Activated naive CD8-positive, alpha-beta T cell (primary cell): ENCODE measurements at regions not wholly inside any gene's neighbourhood (a gene's known extent, or its start where the extent isn't known, plus 50 kb on each side); places are given as distances from the start of the nearest gene placed in this dataset.
"Not testable (repeated sequence)": the region's sequence is repeated elsewhere in the genome, so short reads cannot be mapped to it uniquely, and the experiment has no call there.

Source experiments
- H3K27ac Mint-ChIP-seq: one replicate; pipeline ENCODE4 v1.8.0; 2021; ENCODE audit warnings: mixed read lengths
- H3K27me3 Mint-ChIP-seq: one replicate; pipeline ENCODE4 v1.8.0; 2021; ENCODE audit warnings: mixed read lengths
- H3K36me3 Mint-ChIP-seq: one replicate; pipeline ENCODE4 v1.8.0; 2021; ENCODE audit warnings: mixed read lengths
- H3K4me1 Mint-ChIP-seq: one replicate; pipeline ENCODE4 v1.8.0; 2021; ENCODE audit warnings: low read depth, mixed read lengths
- H3K4me3 Mint-ChIP-seq: one replicate; pipeline ENCODE4 v1.8.0; 2021; ENCODE audit warnings: mild to moderate bottlenecking, mixed read lengths
- H3K9me3 Mint-ChIP-seq: one replicate; pipeline ENCODE4 v1.8.0; 2021; ENCODE audit warnings: low read depth, mixed read lengths

- no peaks in the 10 kb centered on the region for H3K27me3 Mint-ChIP-seq
- peaks cover 3% of the 10 kb centered on the region for H3K9me3 Mint-ChIP-seq
- H3K36me3 Mint-ChIP-seq: peaks cover 2% of the 10 kb centered on the region
- no peak overlapping the region for H3K27ac Mint-ChIP-seq
- no peaks in the 10 kb centered on the region for H3K4me1 Mint-ChIP-seq
- no peak overlapping the region for H3K4me3 Mint-ChIP-seq
These were observed 141.9 kb downstream of the MID1IP1 start for GRCh38 chrX:38943120-38943519.

GRCh38 chrX:38948046-38948445, 146.8 kb downstream of the MID1IP1 start:
- H3K27ac Mint-ChIP-seq: no peak overlapping the region
- H3K27me3 Mint-ChIP-seq: no peaks in the 10 kb centered on the region
- no peak overlapping the region for H3K4me3 Mint-ChIP-seq
- H3K36me3 Mint-ChIP-seq: no peaks in the 10 kb centered on the region
- no peaks in the 10 kb centered on the region for H3K4me1 Mint-ChIP-seq
- H3K9me3 Mint-ChIP-seq: no peaks in the 10 kb centered on the region

GRCh38 chrX:38954520-38954919, 153.3 kb downstream of the MID1IP1 start:
- no peak overlapping the region for H3K27ac Mint-ChIP-seq
- H3K9me3 Mint-ChIP-seq: no peaks in the 10 kb centered on the region
- no peaks in the 10 kb centered on the region for H3K4me1 Mint-ChIP-seq
- H3K36me3 Mint-ChIP-seq: no peaks in the 10 kb centered on the region
- no peaks in the 10 kb centered on the region for H3K27me3 Mint-ChIP-seq
- no peak overlapping the region for H3K4me3 Mint-ChIP-seq

GRCh38 chrX:38959736-38960135, 158.5 kb downstream of the MID1IP1 start:
- Mint-ChIP-seq H3K9me3 (peaks cover 4% of the 10 kb centered on the region), H3K27me3 (no peaks in the 10 kb centered on the region), H3K4me3 (no peak overlapping the region), H3K36me3 (peaks cover 5% of the 10 kb centered on the region), H3K4me1 (no peaks in the 10 kb centered on the region), H3K27ac (no peak overlapping the region)

GRCh38 chrX:38960137-38960536, 158.9 kb downstream of the MID1IP1 start:
- Mint-ChIP-seq H3K27me3 (no peaks in the 10 kb centered on the region), H3K4me1 (no peaks in the 10 kb centered on the region), H3K9me3 (peaks cover 4% of the 10 kb centered on the region), H3K36me3 (peaks cover 5% of the 10 kb centered on the region), H3K27ac (no peak overlapping the region), H3K4me3 (no peak overlapping the region)

GRCh38 chrX:38961936-38962335, 160.7 kb downstream of the MID1IP1 start:
- Mint-ChIP-seq H3K4me3 (no peak overlapping the region), H3K36me3 (peaks cover 5% of the 10 kb centered on the region), H3K4me1 (no peaks in the 10 kb centered on the region), H3K9me3 (peaks cover 4% of the 10 kb centered on the region), H3K27me3 (no peaks in the 10 kb centered on the region), H3K27ac (no peak overlapping the region)

- not testable (repeated sequence) for H3K27ac Mint-ChIP-seq, H3K4me3 Mint-ChIP-seq, H3K27me3 Mint-ChIP-seq, H3K9me3 Mint-ChIP-seq, H3K36me3 Mint-ChIP-seq, H3K4me1 Mint-ChIP-seq
These were observed 162.0 kb downstream of the MID1IP1 start for GRCh38 chrX:38963244-38963643.

GRCh38 chrX:38965888-38966287, 164.6 kb downstream of the MID1IP1 start:
- Mint-ChIP-seq H3K4me1 (peaks cover under 1% of the 10 kb centered on the region), H3K36me3 (peaks cover 5% of the 10 kb centered on the region), H3K4me3 (no peak overlapping the region), H3K27ac (no peak overlapping the region), H3K9me3 (peaks cover 4% of the 10 kb centered on the region), H3K27me3 (no peaks in the 10 kb centered on the region)

GRCh38 chrX:38968344-38969216, 167.3 kb downstream of the MID1IP1 start:
- no peak overlapping the region for H3K4me3 Mint-ChIP-seq
- peaks cover 5% of the 10 kb centered on the region for H3K4me1 Mint-ChIP-seq
- peaks cover 5% of the 10 kb centered on the region for H3K36me3 Mint-ChIP-seq
- H3K27ac Mint-ChIP-seq: no peak overlapping the region
- no peaks in the 10 kb centered on the region for H3K27me3 Mint-ChIP-seq
- H3K9me3 Mint-ChIP-seq: peaks cover 4% of the 10 kb centered on the region

GRCh38 chrX:38970074-38970473, 168.8 kb downstream of the MID1IP1 start:
- Mint-ChIP-seq H3K4me3 (no peak overlapping the region), H3K27ac (no peak overlapping the region), H3K4me1 (peaks cover 5% of the 10 kb centered on the region), H3K36me3 (no peaks in the 10 kb centered on the region), H3K27me3 (no peaks in the 10 kb centered on the region), H3K9me3 (no peaks in the 10 kb centered on the region)

- H3K27ac Mint-ChIP-seq: no peak overlapping the region
- no peak overlapping the region for H3K4me3 Mint-ChIP-seq
- no peaks in the 10 kb centered on the region for H3K27me3 Mint-ChIP-seq
- no peaks in the 10 kb centered on the region for H3K36me3 Mint-ChIP-seq
- H3K4me1 Mint-ChIP-seq: peaks cover 5% of the 10 kb centered on the region
- H3K9me3 Mint-ChIP-seq: no peaks in the 10 kb centered on the region
These were observed 169.6 kb downstream of the MID1IP1 start for GRCh38 chrX:38970845-38971244.

- Mint-ChIP-seq H3K27me3 (no peaks in the 10 kb centered on the region), H3K9me3 (no peaks in the 10 kb centered on the region), H3K27ac (no peak overlapping the region), H3K36me3 (no peaks in the 10 kb centered on the region), H3K4me3 (no peak overlapping the region), H3K4me1 (peaks cover 5% of the 10 kb centered on the region)
These were observed 172.1 kb downstream of the MID1IP1 start for GRCh38 chrX:38973322-38973721.

- Mint-ChIP-seq H3K9me3 (no peaks in the 10 kb centered on the region), H3K27ac (no peak overlapping the region), H3K27me3 (no peaks in the 10 kb centered on the region), H3K36me3 (no peaks in the 10 kb centered on the region), H3K4me1 (peaks cover 5% of the 10 kb centered on the region), H3K4me3 (no peak overlapping the region)
These were observed 173.3 kb downstream of the MID1IP1 start for GRCh38 chrX:38974542-38974941.

GRCh38 chrX:38975368-38975942, 174.2 kb downstream of the MID1IP1 start:
- H3K36me3 Mint-ChIP-seq: no peaks in the 10 kb centered on the region
- H3K4me1 Mint-ChIP-seq: peaks cover 5% of the 10 kb centered on the region
- no peaks in the 10 kb centered on the region for H3K27me3 Mint-ChIP-seq
- no peak overlapping the region for H3K4me3 Mint-ChIP-seq
- H3K9me3 Mint-ChIP-seq: no peaks in the 10 kb centered on the region
- no peak overlapping the region for H3K27ac Mint-ChIP-seq

GRCh38 chrX:38982370-38982769, 181.1 kb downstream of the MID1IP1 start:
- no peaks in the 10 kb centered on the region for H3K9me3 Mint-ChIP-seq
- no peaks in the 10 kb centered on the region for H3K27me3 Mint-ChIP-seq
- no peak overlapping the region for H3K27ac Mint-ChIP-seq
- no peaks in the 10 kb centered on the region for H3K36me3 Mint-ChIP-seq
- no peak overlapping the region for H3K4me3 Mint-ChIP-seq
- H3K4me1 Mint-ChIP-seq: peaks cover 5% of the 10 kb centered on the region

- H3K9me3 Mint-ChIP-seq: no peaks in the 10 kb centered on the region
- H3K27ac Mint-ChIP-seq: no peak overlapping the region
- no peaks in the 10 kb centered on the region for H3K27me3 Mint-ChIP-seq
- H3K36me3 Mint-ChIP-seq: no peaks in the 10 kb centered on the region
- H3K4me1 Mint-ChIP-seq: peaks cover 5% of the 10 kb centered on the region
- no peak overlapping the region for H3K4me3 Mint-ChIP-seq
These were observed 181.6 kb downstream of the MID1IP1 start for GRCh38 chrX:38982843-38983242.
